ENCODE measurements at regions not wholly inside any gene's neighbourhood (a gene's known extent, or its start where the extent isn't known, plus 50 kb on each side); places are given as distances from the start of the nearest gene placed in this dataset.

GRCh38 chrX:21126661-21127060, 247.6 kb upstream of the CNKSR2 start:
- DNase-seq (ENCODE audit: low read depth), result no peak

GRCh38 chrX:21131346-21131745, 242.9 kb upstream of the CNKSR2 start:
- no peak for DNase-seq (ENCODE audit: low read depth)

- DNase-seq (ENCODE audit: low read depth), result no peak
These were observed 242.4 kb upstream of the CNKSR2 start for GRCh38 chrX:21131786-21132185.

GRCh38 chrX:21132686-21133393, 241.4 kb upstream of the CNKSR2 start:
- no peak for DNase-seq (ENCODE audit: low read depth)

- no peak for DNase-seq (ENCODE audit: low read depth)
These were observed 224.0 kb upstream of the CNKSR2 start for GRCh38 chrX:21150208-21150607.

GRCh38 chrX:21151051-21151450, 223.2 kb upstream of the CNKSR2 start:
- DNase-seq (ENCODE audit: low read depth), result no peak

DNA sequence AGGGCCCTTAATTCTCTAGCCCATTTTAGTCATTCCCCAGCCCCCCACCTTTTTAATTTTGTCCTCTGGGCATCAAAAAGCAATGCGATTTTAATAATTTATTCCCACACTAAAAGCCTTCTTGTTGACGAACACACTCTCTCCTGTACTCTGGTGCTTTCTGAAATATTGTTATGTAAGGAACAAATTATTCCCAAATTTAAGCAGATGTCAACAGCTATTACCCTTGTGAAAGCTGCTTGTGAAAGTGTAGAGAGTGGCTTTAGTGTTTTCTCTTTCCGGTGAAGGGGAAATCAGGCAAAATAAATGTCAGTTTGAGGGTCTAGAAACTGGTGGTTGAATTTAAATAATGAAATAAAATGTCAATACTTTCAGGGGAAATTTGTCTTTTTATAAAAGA, 221.2 kb upstream of the CNKSR2 start:
- no peak for DNase-seq (ENCODE audit: low read depth)

GRCh38 chrX:21153503-21153902, 220.7 kb upstream of the CNKSR2 start:
- no peak for DNase-seq (ENCODE audit: low read depth)

GRCh38 chrX:21155916-21156315, 218.3 kb upstream of the CNKSR2 start:
- DNase-seq (ENCODE audit: low read depth), result no peak

- DNase-seq (ENCODE audit: low read depth), result no peak
These were observed 217.6 kb upstream of the CNKSR2 start for GRCh38 chrX:21156632-21157031.

DNA sequence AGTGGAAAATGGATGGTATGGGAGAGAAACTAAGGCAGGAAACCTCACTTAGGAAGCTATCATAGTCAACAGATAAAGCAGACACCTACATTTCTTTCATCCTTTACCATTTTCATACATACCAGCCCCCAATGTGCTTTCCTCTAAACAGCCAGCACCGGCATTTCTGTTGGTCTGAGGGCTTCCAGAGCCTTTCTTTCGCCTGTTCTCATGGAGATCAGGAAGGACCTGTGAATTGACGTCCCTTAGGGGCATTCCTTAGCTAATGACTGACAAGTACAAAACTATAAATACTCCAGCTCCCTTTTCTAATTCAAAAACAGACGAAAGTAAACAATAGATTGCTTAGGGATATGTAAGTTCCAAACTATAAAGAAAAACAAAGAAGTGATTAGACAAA, 215.5 kb upstream of the CNKSR2 start:
- DNase-seq (ENCODE audit: low read depth), result no peak

DNA sequence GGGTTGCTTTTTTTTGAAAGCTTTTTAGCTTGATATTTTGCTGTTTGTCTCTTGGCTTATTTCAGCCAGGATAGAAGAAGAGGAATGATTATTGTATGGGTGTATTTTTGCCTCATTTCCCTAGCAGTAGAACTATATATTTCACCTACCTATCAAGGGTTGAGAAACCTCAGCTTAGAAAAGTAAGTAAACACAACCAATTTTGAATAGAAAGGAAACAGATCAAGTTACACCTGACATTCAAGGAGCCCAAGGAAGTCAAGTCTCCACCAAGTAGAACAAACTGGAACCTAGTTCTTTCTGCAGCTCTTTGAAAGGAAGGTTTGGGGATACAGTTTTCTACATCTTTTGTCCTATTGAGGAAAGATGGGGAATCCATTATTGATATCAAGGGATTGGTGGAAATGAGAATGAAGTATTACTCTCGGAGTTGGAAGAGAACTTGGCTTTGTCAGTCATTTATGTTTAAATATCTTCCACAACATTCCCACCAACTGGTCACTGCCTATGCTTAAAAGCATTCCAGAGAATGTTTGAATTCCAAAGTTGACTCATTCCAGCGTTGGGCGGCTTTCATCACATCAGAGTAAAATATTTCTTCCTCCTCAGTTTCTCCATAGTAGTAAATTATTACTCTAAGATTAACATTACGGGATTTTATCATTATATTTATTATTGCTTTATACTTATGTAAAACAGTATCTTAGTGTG, 207.8 kb upstream of the CNKSR2 start:
- peak; percentile 45 for DNase-seq (ENCODE audit: low read depth)

GRCh38 chrX:21167011-21167410, 207.2 kb upstream of the CNKSR2 start:
- no peak for DNase-seq (ENCODE audit: low read depth)

- DNase-seq (ENCODE audit: low read depth), result no peak
These were observed 206.7 kb upstream of the CNKSR2 start for GRCh38 chrX:21167494-21167893.

- DNase-seq (ENCODE audit: low read depth), result no peak
These were observed 205.6 kb upstream of the CNKSR2 start for GRCh38 chrX:21168401-21169160.

DNA sequence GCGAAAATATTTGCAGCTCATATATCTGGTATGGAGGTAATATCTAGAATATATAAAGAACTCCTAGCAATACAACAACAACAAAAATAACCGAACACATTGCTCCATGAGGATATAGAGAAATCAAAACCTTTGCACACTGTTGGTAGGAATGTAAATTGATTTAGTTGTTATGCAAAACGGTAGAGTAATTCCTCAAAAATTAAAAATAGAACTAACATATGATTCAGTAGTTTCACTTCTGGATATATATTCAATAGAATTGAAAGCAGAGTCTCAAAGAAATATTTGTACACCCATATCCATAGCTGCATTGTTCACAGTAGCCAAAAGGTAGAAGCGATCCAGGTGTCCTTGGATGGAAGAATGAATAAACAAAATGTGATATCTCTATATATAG, 203.0 kb upstream of the CNKSR2 start:
- DNase-seq (ENCODE audit: low read depth), result no peak

DNA sequence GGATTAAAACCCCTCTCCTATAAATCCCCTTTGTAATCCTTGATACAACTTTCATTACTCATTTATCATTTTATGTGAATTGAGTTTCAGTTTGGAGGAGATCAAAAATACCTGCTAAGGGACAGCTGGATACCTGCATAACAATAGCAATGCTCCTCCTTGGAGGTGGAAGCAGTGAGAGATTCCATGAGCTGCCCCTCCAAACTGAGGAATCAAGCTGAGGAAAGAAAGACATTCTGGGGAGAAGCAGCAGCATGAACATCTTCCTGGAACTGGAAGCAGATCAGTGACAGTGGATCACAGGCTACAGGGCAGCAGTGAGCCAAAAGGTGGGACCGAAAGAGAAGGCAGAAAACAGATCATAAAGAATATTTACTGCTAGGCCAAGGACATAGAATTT, 199.8 kb upstream of the CNKSR2 start:
- no peak for DNase-seq (ENCODE audit: low read depth)

- DNase-seq (ENCODE audit: low read depth), result no peak
These were observed 197.2 kb upstream of the CNKSR2 start for GRCh38 chrX:21176921-21177571.

- DNase-seq (ENCODE audit: low read depth), result no peak
These were observed 192.9 kb upstream of the CNKSR2 start for GRCh38 chrX:21181232-21181853.

DNA sequence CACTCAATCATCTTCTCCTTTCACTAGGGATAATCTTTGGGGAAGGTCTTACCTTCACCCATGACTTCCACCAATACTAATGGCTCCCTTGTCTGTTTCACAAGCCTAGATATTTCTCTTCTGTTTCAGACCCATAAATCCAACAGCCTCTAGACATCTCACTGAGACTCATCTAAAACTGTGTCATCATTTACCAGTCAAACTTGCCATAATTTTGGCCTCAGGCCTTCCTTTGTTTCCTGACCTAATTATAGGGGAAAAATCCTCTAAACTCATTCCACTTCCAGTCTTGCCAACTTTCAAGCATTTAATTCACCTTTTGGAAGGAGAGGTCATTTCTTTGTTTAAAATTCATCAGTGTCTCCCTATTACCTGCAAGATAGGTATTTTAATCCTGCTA, 181.0 kb upstream of the CNKSR2 start:
- no peak for DNase-seq (ENCODE audit: low read depth)

- no peak for DNase-seq (ENCODE audit: low read depth)
These were observed 179.7 kb upstream of the CNKSR2 start for GRCh38 chrX:21194526-21194925.

GRCh38 chrX:21207080-21207479, 167.1 kb upstream of the CNKSR2 start:
- no peak for DNase-seq (ENCODE audit: low read depth)
